Stimulated activated CD8-positive, alpha-beta memory T cell treated with anti-CD3 and anti-CD28 coated beads, Interleukin-15, amount 100 ng/mL, for 48 hours (primary cell): ENCODE measurements at regions not wholly inside any gene's neighbourhood (a gene's known extent, or its start where the extent isn't known, plus 50 kb on each side); places are given as distances from the start of the nearest gene placed in this dataset.
A peak's percentile ranks its signal among the peaks of the same experiment; 100 is the strongest.

Source experiments
- DNase-seq, 2 donors: peaks; one replicate each; pipeline ENCODE4 v3.0.0-alpha.2; 2020; ENCODE audit warnings: low read depth in 2 of 2

- DNase-seq, result no peak
These were observed 129.9 kb downstream of the BUD13 start for GRCh38 chr11:116642902-116643301.

DNA sequence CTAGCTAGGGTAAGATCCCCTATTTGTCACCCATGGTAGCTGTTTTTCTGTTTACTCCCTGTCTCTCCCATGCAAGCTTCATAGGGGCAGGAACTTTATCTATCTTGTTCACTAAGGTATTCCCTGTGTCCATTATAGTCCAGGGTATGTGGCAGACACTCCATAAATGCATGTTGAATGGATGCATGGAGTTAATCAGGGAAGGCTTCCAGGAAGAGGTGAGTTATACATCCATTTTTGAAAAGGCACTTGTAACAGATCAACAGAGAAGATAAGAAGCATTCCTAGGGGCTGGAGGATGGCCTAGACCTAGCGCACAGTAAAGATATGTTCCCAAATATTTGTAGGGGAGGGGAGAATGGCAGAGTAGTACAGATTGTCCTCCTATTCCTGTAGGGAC is 130.3 kb downstream of the BUD13 start:
- DNase-seq, result no peak

- DNase-seq, result peak in 1 of 2 donors; percentile 22
These were observed 131.2 kb downstream of the BUD13 start for GRCh38 chr11:116641561-116642045.

DNA sequence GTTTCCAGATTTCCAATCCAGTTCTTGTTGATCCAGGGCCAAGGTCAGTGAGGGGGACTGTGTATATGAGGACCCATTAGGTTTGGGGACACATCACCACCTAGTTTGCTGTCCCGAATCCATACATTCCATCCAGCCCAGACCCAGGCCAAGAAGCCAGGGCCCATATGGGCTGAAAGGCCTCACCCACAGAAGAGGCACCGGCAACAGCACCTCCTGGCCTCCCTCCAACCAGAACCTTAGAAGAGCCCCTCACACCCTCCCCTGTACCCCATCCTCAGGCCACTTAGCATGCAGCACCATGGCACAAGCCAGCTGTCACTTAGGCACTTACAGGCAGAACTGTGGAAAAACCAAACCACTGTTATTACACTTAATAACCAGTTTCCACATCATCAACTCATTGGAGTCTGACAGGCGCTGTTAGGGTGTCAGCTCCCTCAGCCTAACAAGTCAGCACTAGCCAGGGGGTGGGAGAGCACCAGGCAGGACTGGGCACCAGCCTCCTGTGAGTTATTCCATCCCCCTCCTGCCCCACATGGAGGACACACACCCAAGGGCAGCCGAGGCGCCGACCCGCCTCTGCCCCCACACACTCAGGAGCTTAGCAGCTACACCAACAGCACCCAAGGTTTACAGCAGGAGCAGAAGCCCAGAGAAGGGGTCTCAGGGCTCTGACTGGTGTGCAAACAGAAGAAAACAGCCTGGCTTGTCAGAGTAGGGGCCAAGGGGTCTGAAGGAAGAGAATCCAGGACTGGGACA is 132.0 kb downstream of the BUD13 start:
- DNase-seq, result no peak

GRCh38 chr11:116638463-116638862 is 134.3 kb downstream of the BUD13 start:
- DNase-seq, result no peak

GRCh38 chr11:116637766-116638165 is 135.0 kb downstream of the BUD13 start:
- DNase-seq, result no peak

- no peak for DNase-seq
These were observed 136.4 kb downstream of the BUD13 start for GRCh38 chr11:116636341-116636929.

- DNase-seq, result no peak
These were observed 141.6 kb downstream of the BUD13 start for GRCh38 chr11:116631201-116631600.

DNA sequence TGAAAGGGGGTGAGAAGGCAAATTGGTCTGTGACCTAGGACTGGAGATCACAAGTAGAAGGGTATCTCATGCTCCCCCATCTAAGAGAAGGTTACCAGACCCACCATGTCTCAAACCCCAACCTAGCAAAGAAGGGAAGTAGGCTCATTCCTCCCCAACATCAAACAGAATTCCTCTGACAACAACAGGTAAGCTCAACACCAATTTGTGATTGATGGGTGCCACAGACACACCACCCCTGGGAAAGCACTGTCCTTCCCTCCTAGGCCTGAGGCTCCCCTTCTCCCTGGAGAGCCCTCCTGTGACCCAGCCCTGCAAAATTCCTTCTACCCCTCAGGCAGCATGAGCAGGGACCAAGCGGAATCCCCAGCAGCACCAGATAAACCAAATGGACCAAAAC is 154.3 kb downstream of the BUD13 start:
- DNase-seq, result no peak

DNA sequence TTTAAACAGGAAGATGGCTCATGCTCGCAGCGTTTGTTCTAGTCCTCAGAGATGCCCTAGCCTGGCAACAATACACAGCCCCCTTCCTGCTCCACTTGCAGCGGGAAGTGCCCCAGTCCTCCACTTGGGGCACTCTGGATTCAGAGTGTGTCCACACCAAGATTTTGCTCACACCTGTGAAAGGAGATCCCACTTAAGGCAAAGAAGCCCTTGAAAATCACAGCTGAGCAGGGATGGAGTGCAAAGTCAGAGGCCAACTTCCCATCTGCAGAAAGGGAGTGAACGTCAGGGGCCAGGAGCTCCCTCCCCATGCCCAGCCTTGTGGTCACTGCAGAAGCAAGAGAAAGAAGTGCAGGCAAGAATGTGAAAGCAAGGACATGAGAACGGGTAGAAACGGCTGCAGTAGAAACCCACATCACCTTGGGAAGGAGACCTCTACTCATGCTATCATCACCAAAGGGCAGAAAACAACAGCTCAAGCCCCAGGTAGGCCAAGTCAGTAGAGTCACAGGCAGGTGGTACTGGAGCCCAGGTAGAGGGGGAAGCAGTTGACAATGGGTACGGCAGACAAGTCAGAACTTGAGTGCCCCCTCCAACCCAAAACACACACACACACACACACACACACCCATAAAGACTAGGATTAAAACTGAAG is 157.4 kb downstream of the BUD13 start:
- no peak for DNase-seq

GRCh38 chr11:116614306-116615210 is 158.2 kb downstream of the BUD13 start:
- no peak for DNase-seq

DNA sequence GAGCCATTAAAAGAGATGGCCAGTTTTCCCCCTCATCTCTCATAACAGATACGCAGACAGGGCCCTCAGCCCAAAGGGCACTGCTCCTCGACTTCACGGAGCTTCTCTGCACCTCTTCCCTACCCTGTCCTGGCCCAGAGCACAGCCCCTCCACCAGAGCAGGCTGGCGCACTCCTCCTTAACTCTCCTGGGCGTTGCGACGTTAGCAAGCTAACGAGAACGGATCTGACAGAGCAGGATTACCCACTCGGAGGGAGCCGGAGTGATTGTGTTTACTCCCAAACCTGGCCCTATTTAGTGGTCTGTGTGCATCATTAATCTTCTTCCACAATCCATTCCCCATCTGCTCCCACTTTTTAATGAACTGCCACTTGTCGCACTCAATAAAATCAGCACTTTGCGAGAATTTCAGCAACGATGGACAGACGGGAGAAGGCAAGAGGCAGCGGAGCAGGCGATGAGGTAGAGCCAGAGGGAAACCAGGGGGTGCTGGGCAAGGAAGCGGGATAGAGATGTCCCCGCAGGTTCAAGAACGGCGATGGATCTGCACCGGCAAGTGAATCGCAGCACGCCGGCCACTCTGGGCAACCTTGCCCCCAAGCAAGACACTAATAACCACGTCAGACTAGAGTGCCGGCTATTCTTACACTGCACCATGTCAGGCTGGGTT is 159.4 kb downstream of the BUD13 start:
- DNase-seq, result no peak

DNA sequence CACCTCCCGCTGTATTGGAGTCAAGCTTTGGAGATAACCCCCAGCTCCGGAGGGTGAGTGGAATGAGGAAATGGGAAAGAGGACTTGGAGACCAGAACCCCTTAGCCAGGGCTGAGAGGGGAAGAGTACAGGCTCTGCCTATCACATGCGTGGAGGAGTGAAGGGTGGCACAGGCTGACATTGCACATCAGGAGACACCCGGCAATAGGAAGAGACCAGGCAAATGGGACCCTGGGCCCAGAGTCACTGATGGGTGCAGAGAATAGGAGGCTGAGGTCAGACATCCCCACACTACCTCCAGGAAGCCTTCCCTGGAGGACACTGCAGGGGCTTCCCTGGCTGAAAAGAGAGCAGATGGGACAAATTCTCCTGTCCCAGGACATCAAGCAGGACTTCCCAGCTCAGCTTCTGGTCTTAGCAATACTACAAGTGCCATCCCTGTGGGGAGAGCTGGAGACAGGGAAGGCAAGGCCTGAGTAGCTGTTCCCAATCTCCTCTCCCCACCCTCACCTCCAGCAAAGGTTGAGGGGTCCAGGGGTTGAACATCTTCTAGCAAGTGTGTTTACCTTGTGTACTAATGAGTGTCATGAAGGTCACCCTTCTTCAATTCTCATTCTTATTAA is 160.7 kb downstream of the BUD13 start:
- DNase-seq, result no peak

GRCh38 chr11:116610190-116610589 is 162.6 kb downstream of the BUD13 start:
- DNase-seq, result no peak

GRCh38 chr11:116607027-116607426 is 165.8 kb downstream of the BUD13 start:
- no peak for DNase-seq

DNA sequence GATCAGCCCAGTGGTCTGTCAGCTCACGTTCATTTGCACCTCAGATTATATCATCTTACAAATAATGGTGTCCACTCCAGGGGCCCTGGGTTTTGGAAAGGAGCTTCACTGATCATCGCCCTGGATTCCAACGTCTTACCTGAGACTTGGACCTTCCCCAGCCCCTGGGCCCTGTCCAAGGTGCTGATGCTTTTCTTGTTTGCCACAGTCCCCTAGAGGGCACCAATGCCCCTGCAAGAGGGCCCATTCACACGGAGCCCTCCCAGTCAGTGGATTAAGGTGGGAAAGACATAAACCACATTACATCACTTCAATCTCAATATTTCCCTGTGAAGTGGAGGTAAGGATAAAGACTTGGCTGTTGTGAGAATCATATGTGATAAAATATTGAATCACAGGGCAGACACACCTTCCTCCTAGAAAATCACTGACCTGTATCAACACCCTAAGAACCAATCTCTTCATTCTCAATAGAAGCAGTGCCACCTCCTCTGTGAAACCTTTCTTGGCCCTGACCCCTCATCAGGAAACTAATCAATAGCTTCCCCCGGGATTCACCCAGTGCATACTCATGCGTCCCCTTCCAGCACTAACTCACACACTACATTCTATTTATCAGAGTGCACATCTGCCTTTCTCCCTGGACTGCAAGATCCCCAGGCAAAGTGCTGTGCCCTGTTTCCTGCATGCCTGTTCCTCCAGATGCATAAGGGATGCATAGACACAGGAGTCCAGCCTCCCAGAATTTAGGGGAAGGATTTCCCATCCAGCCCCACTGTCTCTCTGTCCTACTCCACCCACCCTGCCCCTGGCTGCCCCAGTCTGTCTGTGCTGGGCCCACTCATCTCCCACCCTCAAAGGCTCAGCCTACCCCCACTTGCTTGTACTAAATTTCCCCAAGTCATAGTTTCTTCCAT is 167.0 kb downstream of the BUD13 start:
- peak in 1 of 2 donors; percentile 3 for DNase-seq

- DNase-seq, result no peak
These were observed 169.0 kb downstream of the BUD13 start for GRCh38 chr11:116603728-116604323.

GRCh38 chr11:116602637-116602942 is 170.2 kb downstream of the BUD13 start:
- no peak for DNase-seq

DNA sequence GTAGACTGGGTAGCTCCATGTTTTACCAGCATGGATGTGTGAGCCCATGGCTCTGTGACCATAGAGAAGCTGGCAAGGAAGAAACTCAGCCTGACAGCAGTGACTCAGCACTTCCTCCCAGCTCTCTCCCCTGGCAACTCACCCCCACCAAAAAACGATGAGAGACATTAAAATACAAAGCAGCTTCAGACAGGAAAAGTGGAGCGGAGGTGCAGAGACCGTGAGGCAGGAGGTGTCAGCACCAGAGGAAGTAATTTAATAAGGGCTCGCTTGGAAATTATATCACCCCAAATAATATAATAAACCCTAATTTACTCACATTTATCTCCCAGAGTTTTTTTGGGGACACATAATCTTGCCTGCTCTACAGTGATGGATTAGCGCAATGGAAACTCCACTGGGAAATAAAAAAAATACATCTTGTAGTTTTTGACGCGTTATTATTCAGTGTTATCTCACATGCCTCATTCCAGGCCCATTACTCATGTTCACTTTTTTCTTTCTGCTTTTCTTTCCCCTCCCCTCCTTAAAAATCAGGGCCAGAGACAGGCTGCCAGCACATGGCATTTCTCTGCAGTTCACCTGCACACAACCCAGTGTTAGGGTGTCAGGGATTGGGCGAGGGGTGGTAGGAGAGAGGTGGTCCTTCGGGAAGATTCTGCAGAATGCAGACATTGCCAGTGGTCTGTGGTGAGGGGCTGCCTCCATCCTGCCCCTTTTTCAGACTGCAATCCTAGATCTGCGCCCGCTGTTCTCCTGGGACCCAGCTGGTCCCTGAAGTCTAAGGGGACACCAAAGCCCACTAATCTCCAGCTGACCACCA is 170.8 kb downstream of the BUD13 start:
- DNase-seq, result no peak
